GM12872 (cell line): ENCODE measurements at regions not wholly inside any gene's neighbourhood (a gene's known extent, or its start where the extent isn't known, plus 50 kb on each side); places are given as distances from the start of the nearest gene placed in this dataset.

Experiments used
- CTCF ChIP-seq: IDR thresholded peaks from 3 replicates; pipeline ENCODE4 v1.5.1; 2011; ENCODE audit warnings: low read depth, mild to moderate bottlenecking, low read length, moderate library complexity; ENCODE audit not compliant: insufficient read depth

DNA sequence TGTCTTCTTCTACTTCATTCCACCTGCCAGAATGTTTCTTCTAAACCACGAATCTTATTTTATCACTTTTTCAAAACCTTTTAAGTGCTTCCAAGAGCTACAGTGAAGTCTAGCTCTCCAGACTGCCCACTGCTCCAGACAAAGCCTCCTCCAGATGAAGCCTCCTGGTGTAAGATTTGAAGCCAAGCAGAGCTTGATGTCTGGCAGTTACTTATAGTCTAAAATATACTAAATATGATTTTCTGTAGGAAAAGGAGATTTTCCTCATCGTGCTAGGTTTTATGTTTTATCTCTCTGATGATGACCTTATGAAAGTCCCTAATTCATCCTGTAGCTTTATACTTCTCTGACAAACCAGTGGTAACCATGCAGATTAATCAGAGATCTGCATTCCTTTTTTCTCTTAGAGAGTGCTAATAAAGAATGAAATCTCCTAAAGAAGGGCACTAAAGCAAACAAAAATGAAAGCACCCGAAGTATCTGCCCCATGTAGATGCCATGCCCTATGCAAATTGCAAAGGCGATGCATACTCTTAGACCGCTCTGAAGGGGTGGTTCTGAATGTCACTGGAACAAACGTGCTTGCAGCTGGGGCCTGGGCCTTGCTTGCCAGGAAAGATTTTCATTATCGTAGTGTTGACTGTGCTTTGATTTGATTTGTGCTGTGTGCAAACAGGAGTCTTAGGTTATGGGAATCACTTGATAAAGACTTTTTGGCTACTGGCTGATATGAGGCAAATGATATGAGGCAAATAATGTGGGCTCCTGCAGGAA lies 314.2 kb downstream of the PID1 start:
- TF ChIP-seq CTCF, result no peak

- TF ChIP-seq CTCF, result no peak
Observed at GRCh38 chr2:228949831-228950230, 321.3 kb downstream of the PID1 start.

- no peak for TF ChIP-seq CTCF
Observed at GRCh38 chr2:228945710-228946109, 325.4 kb downstream of the PID1 start.

GRCh38 chr2:228942856-228943255 lies 328.2 kb downstream of the PID1 start:
- TF ChIP-seq CTCF, result no peak

GRCh38 chr2:228938629-228939028 lies 332.5 kb downstream of the PID1 start:
- TF ChIP-seq CTCF, result no peak

GRCh38 chr2:228927028-228928010 lies 343.8 kb downstream of the PID1 start:
- TF ChIP-seq CTCF, result no peak

GRCh38 chr2:228919808-228920207 lies 351.3 kb downstream of the PID1 start:
- no peak for TF ChIP-seq CTCF
